OCI-LY1 (cell line): ENCODE measurements at regions not wholly inside any gene's neighbourhood (a gene's known extent, or its start where the extent isn't known, plus 50 kb on each side); places are given as distances from the start of the nearest gene placed in this dataset.

Experiments
- H2AFZ ChIP-seq: fragments of 200-600 bp; sonication (generic), shearing (Covaris generic); 2 replicates; pipeline ENCODE4 v1.6.0; 2014; ENCODE audit warnings: antibody characterized with exemption, mild to moderate bottlenecking, low read length
- H3F3A ChIP-seq: fragments of 200-600 bp; sonication (generic), shearing (Covaris generic); 2 replicates; pipeline ENCODE4 v1.6.0; 2014; ENCODE audit warnings: mild to moderate bottlenecking, antibody characterized with exemption, low read length, moderate library complexity; ENCODE audit not compliant: insufficient read depth
- H3K27ac ChIP-seq: fragments of 200-600 bp; sonication (generic); 2 replicates; pipeline ENCODE4 v1.5.1; 2014; ENCODE audit warnings: low read length, mixed run types, mild to moderate bottlenecking, low read depth; ENCODE audit not compliant: poor library complexity, severe bottlenecking
- H3K27me3 ChIP-seq: fragments of 200-600 bp; sonication (generic); 2 replicates; pipeline ENCODE4 v1.6.0; 2014; ENCODE audit warnings: antibody characterized with exemption, mild to moderate bottlenecking, low read length, moderate library complexity; ENCODE audit not compliant: insufficient read depth
- H3K36me3 ChIP-seq: fragments of 200-600 bp; sonication (generic); 2 replicates; pipeline ENCODE4 v1.6.1; 2014; ENCODE audit warnings: mild to moderate bottlenecking, antibody characterized with exemption, low read length, moderate library complexity, mixed read lengths; ENCODE audit not compliant: insufficient read depth
- H3K4me1 ChIP-seq: fragments of 200-600 bp; sonication (generic); 2 replicates; pipeline ENCODE4 v1.5.1; 2014; ENCODE audit warnings: mild to moderate bottlenecking, low read length, moderate library complexity; ENCODE audit not compliant: insufficient read depth, severe bottlenecking
- H3K4me2 ChIP-seq: fragments of 200-600 bp; sonication (generic), shearing (Covaris generic); 2 replicates; pipeline ENCODE4 v1.6.1; 2014; ENCODE audit warnings: low read length
- H3K4me3 ChIP-seq: fragments of 200-600 bp; sonication (generic); 2 replicates; pipeline ENCODE4 v1.5.1; 2014; ENCODE audit warnings: low read length, low read depth, mild to moderate bottlenecking, mixed read lengths; ENCODE audit not compliant: poor library complexity, severe bottlenecking
- H3K79me2 ChIP-seq: fragments of 200-600 bp; shearing (Covaris generic); 2 replicates; pipeline ENCODE4 v1.6.1; 2016; ENCODE audit warnings: mixed run types, low read length, mixed read lengths; ENCODE audit not compliant: insufficient read depth
- H3K9ac ChIP-seq: fragments of 200-600 bp; sonication (generic), shearing (Covaris generic); 2 replicates; pipeline ENCODE4 v1.6.1; 2014; ENCODE audit warnings: mild to moderate bottlenecking, low read length, mixed read lengths
- H3K9me2 ChIP-seq: fragments of 200-600 bp; sonication (generic), shearing (Covaris generic); 2 replicates; pipeline ENCODE4 v1.6.1; 2014; ENCODE audit warnings: low read depth, mild to moderate bottlenecking, low read length, mixed read lengths
- H3K9me3 ChIP-seq: fragments of 200-600 bp; shearing (Covaris generic); 2 replicates; pipeline ENCODE4 v1.6.1; 2014; ENCODE audit warnings: low read length, mixed read lengths
- H4K20me1 ChIP-seq: fragments of 200-600 bp; sonication (generic), shearing (Covaris generic); 2 replicates; pipeline ENCODE4 v1.6.0; 2016; ENCODE audit warnings: mild to moderate bottlenecking, low read length; ENCODE audit not compliant: insufficient read depth
- EZH2 ChIP-seq: fragments of 200-600 bp; sonication (generic), shearing (Covaris generic); IDR thresholded peaks from 2 replicates; pipeline ENCODE4 v1.8.0; 2017; ENCODE audit warnings: borderline replicate concordance, mixed run types, mild to moderate bottlenecking, antibody characterized with exemption, low read length, moderate library complexity, mixed read lengths
- TF ChIP-seq, protein P1 (sequence below): fragments of 200-600 bp; sonication (generic), shearing (Covaris generic); IDR thresholded peaks from 2 replicates; pipeline ENCODE4 v1.5.1; 2017; ENCODE audit warnings: mild to moderate bottlenecking, antibody characterized with exemption, low read length, moderate library complexity, mixed read lengths

DNA sequence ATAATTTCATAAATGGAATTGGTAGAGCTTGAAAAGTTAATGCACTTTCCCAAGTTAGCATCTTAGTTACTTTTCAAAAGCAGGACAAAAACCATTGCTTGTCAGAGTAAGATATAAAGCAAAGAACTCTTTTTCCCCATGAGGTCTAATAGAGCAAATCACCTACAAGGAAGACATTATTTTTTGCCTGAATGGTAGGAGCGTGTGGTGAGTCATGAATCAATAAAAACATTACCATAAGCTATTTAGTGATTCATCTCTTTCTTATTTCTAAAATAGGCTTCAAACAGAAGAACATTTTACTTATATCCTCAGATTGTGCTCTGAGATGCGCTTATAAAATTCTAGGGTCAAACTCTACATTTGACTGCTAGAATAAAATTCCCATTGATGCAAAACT, 109.4 kb upstream of the GPRIN3 start:
- H3K36me3 ChIP-seq, result no peaks in the 10 kb centered on the region
- H4K20me1 ChIP-seq, result no peaks in the 10 kb centered on the region
- H3K79me2 ChIP-seq, result no peaks in the 10 kb centered on the region
- H3K9me3 ChIP-seq, result no peaks in the 10 kb centered on the region
- no peaks in the 10 kb centered on the region for H3K27me3 ChIP-seq
- H3K4me2 ChIP-seq, result no peak overlapping the region
- no peaks in the 10 kb centered on the region for H3K9me2 ChIP-seq
- H3K27ac ChIP-seq, result no peak overlapping the region
- no peak overlapping the region for H3K4me3 ChIP-seq
- no peaks in the 10 kb centered on the region for H3K4me1 ChIP-seq
- H3K9ac ChIP-seq, result no peak overlapping the region
- TF ChIP-seq, protein P1, sequence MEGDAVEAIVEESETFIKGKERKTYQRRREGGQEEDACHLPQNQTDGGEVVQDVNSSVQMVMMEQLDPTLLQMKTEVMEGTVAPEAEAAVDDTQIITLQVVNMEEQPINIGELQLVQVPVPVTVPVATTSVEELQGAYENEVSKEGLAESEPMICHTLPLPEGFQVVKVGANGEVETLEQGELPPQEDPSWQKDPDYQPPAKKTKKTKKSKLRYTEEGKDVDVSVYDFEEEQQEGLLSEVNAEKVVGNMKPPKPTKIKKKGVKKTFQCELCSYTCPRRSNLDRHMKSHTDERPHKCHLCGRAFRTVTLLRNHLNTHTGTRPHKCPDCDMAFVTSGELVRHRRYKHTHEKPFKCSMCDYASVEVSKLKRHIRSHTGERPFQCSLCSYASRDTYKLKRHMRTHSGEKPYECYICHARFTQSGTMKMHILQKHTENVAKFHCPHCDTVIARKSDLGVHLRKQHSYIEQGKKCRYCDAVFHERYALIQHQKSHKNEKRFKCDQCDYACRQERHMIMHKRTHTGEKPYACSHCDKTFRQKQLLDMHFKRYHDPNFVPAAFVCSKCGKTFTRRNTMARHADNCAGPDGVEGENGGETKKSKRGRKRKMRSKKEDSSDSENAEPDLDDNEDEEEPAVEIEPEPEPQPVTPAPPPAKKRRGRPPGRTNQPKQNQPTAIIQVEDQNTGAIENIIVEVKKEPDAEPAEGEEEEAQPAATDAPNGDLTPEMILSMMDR, result no peak
- no peak for TF ChIP-seq EZH2
- H3F3A ChIP-seq, result no peaks in the 10 kb centered on the region
- H2AFZ ChIP-seq, result no peak overlapping the region

DNA sequence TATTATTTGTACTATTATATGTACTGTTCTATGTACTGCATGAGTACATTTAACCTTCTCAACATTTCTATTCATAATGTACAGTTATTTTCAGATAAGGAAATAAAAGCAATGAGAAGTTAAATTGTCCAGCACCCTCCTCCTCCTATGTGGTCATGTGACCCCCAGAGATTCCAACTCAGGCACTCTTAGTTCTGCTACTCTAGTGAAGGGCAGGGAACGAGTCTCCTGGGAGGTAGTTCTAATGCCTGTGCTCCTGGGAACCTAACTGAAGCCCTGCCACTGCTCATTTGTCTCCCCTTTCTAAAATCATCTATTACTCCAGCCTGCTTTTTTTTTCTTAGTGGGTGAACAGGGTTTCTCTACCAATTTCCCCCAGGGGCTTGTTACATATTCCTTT, 105.9 kb upstream of the GPRIN3 start:
- Histone ChIP-seq H2AFZ (no peak overlapping the region), H3K4me2 (no peak overlapping the region), H4K20me1 (no peaks in the 10 kb centered on the region), H3K4me3 (no peak overlapping the region), H3K79me2 (no peaks in the 10 kb centered on the region), H3F3A (no peaks in the 10 kb centered on the region), H3K4me1 (peaks cover 15% of the 10 kb centered on the region), H3K9me2 (no peaks in the 10 kb centered on the region), H3K27ac (no peak overlapping the region), H3K36me3 (no peaks in the 10 kb centered on the region), H3K27me3 (no peaks in the 10 kb centered on the region), H3K9me3 (no peaks in the 10 kb centered on the region), H3K9ac (no peak overlapping the region)
- TF ChIP-seq, protein P1, result no peak
- TF ChIP-seq EZH2, result no peak

DNA sequence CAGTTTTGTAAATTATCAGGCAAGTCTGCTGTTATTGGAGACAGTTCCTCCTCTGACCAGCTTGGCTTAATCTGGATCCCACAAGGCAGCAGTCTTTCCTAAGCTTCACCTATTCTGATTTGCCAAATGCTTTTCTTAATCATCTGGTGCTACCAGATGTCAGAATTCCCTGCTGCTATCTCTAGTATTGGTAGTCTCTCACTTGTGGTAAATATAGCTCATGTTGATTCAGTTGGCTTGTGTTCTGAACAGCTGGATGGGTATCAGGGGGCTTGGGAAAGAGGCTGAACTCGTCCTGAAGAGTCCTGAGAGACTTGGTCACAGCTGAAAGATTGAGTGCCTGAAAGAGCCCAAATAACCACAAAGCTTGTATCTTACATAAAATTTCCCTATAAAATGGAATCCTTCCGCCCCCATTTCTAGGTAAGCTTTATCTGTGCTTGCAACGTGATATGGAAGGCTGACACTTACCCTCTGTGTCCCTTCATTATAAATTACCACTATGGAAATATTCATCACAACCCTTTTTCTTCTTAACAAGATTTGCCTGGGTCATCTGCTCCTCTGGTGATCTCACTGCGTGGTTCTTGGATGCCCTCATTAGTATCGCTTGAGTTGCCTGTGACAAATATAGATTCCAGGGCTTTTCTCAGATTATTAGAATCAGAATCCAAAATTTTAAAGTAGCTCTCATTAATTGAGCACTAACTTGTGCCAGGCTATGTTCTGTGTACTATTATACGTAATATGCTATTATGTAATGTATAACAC, 104.1 kb upstream of the GPRIN3 start:
- Histone ChIP-seq H3K27ac (no peak overlapping the region), H3K4me2 (no peak overlapping the region), H3K27me3 (no peaks in the 10 kb centered on the region), H3K4me3 (no peak overlapping the region), H3K9ac (no peak overlapping the region), H3F3A (no peaks in the 10 kb centered on the region), H2AFZ (no peak overlapping the region), H3K36me3 (no peaks in the 10 kb centered on the region), H3K9me3 (no peaks in the 10 kb centered on the region), H4K20me1 (no peaks in the 10 kb centered on the region), H3K4me1 (peaks cover 15% of the 10 kb centered on the region), H3K79me2 (no peaks in the 10 kb centered on the region), H3K9me2 (no peaks in the 10 kb centered on the region)
- TF ChIP-seq EZH2, result no peak
- TF ChIP-seq, protein P1, result no peak
